GM18517 (cell line): ENCODE measurements at regions not wholly inside any gene's neighbourhood (a gene's known extent, or its start where the extent isn't known, plus 50 kb on each side); places are given as distances from the start of the nearest gene placed in this dataset.
A peak's percentile ranks its signal among the peaks of the same experiment; 100 is the strongest.

Experiments
- ATAC-seq: cut with Tn5 transposase; IDR thresholded peaks from one replicate; pipeline ENCODE4 v1.9.1; 2021; ENCODE audit warnings: mild to moderate bottlenecking, moderate library complexity; ENCODE audit not compliant: unreplicated experiment

DNA sequence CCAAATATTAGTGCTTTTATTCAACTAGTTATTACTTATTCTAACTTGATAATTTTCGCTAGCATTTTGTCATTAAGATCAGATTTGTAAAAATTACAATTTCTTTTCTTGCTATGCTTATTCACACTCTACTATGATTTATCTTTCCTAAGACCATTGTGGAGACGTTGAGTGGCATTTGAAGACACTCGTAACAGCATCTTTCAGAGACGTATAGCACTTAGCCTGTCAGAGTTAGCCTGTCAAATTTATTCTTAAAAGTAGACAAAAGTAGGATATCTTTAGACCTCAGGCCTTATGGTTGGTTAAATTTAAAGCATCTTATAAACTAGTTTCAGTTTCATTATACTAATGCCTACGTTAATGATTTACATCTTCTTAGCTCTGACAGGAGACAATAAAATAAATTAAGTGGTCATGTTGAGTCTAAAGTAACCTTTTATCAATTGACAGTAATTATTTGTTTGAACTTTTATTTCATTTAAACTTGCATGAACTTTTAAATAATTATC is 1410.1 kb downstream of the MRPL39 start:
- ATAC-seq: peak; percentile 64

DNA sequence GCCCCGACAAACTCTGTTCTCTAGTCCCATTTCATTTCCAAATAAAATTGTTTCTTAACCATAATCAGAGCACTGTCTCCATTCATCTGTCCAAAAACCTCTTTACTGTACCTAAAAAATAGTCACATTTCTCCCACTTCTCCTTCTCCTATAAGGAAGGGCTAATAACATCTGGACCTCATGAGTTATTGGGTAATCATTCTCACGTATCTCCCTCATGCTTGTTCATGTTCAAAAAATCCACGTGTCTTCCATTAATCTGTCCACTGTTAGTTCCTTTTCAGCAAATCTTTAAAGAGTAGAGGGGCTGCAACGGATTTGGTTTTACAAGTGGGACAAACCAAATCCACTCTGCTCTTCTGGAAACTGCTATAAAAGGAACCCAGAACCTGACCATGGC is 1418.8 kb downstream of the MRPL39 start:
- ATAC-seq: no peak

DNA sequence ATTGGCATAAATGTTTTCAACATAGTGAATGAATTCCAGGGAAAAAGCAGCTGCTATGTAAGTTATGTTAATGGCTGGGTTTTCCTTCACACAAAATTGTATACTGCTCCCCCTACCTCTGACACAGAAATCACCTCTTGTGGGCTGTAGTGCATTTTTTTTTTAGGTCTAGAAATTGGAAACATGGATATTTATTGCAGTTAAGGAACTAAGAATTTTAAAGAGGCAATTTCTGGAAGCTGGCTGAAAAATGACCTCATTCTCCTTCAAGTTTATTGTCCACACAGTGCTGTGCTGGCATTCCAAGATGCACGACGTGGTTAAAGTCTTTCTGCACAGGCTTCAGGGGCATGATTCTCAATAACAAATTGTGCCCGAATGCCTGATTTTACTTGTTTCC is 1424.2 kb downstream of the MRPL39 start:
- no peak for ATAC-seq

GRCh38 chr21:24179110-24179509 is 1428.2 kb downstream of the MRPL39 start:
- no peak for ATAC-seq

DNA sequence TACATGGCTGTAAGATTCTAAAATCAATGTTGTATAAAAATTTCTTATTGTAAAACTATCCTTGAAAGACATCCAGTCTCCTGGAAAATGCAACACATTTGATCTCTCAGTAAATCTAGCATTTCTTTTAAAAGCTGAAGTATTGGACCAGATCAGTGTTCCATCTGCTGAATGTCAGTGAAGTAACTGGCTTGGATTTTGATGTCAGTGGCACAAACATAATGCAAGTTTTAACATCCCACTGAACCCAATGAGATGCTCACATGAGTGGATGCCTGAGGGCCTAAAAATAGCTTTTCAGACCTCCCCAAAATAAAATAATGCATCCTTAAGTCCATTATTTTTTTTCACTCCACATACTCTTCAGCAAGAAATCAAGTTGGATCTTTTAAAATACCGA is 1432.2 kb downstream of the MRPL39 start:
- no peak for ATAC-seq

DNA sequence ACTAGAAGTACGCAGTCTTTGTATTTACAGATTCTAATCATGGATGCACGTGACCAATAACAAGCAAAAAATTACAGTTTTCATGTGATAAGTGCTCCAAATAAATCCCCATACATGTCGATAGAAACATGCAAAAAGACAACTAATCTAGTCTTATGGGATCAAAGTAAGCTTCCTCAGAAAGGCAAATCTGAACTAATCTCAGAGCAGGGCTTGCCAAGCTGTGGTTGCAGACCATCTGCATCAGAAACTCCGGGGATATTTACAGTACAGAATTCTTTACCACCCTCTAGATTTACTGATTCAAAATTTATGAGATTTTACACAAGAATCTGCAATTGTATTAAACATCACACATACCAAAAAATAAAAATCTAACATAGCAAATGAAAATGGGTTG is 1435.5 kb downstream of the MRPL39 start:
- ATAC-seq: no peak

DNA sequence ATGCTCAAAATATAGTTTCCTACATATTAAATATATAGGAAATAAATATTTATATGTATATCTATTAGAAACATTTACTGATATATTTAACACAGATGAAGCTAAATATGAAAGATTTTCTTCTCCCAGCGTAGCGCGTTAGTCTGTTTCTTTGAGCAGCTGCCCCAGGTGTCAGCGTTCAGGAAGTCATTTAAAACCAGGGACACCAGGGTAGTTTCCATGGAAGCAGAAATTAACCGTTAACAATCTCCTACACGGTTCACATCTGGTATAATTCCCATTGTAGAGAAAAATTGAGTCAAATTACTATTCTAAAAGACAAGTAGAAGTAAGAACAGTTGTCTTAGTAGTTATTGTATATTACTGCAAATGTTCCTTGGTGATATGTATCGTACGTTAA is 1443.7 kb downstream of the MRPL39 start:
- ATAC-seq: no peak

DNA sequence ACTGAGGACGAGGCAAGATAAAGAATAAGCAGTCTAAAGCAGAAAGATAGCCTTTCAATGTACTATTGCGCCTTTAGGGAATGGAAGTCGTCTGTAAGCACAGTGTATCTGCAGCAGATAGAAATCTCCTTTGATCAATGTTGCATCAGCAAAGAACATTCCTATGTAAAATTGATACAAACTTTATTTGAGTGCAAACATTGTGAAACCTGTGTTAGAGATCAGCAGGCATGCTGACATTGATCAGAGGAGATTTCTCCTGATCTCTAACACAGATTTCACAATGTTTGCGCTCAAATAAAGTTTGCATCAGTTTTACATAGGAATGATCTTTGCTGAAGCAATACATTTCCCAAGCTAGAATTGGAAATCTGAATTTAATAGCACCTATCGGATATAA is 1446.8 kb downstream of the MRPL39 start:
- no peak for ATAC-seq

- no peak for ATAC-seq
These were observed 1454.1 kb downstream of the MRPL39 start for GRCh38 chr21:24153137-24153536.

GRCh38 chr21:24150753-24151152 is 1456.5 kb downstream of the MRPL39 start:
- ATAC-seq: no peak

GRCh38 chr21:24148461-24148860 is 1458.8 kb downstream of the MRPL39 start:
- ATAC-seq: no peak

DNA sequence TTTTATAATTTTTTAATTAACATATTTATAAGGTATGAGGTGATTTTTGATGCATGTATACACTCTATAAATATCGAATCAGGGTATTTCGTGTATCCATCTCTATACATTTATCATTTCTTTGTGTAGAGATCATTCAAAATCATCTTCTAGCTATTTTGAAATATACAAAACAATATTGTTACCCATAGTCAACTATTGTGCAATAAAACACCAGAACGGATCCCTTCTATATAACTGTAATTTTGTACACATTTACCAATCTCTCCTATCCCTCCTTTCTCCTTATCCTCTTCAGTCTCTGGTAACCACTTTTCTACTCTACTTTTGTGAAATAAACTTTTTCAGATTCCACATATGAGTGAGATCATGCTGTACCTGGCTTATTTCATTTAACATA is 1459.6 kb downstream of the MRPL39 start:
- ATAC-seq: no peak

DNA sequence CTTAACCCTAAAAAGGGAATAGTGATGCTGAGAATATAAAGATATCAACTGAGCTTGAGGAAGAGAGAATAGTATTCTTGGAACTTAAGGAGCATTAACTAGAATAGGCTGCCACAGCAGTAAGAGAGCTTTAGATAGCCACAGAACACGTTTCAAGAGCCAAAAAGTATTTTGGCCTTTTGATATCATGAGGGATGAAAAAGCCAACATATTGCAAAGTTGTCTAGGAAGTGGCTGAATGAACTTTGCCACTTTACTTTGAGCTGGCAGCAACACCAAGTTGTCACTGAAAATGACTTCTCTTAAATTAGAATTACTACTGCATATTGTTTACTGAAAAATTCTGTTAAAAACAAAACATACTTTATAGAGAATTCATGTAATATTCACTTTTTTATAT is 1476.2 kb downstream of the MRPL39 start:
- ATAC-seq: no peak

DNA sequence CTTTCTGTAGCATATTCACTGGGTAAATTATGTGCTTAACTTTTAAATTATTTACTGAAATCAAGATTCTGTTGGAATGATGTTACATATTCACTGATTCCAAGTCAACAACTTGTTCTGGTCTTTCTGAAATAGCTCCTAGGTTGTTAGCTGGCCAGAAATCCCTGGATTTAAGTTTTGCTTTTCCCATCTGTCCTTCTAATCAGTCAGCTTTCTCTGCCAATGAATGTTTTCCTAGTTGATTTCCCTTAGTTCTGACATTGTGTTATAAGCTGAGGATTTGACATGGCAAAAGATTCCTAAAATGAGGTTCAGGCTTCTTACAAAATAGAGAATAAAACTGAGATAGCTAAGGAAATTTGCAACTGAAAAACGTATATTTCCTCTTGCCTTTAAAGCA is 1479.6 kb downstream of the MRPL39 start:
- no peak for ATAC-seq

GRCh38 chr21:24123785-24124184 is 1483.5 kb downstream of the MRPL39 start:
- ATAC-seq: no peak

- no peak for ATAC-seq
These were observed 1488.4 kb downstream of the MRPL39 start for GRCh38 chr21:24118738-24119459.

- ATAC-seq: no peak
These were observed 1492.1 kb downstream of the MRPL39 start for GRCh38 chr21:24115141-24115540.

DNA sequence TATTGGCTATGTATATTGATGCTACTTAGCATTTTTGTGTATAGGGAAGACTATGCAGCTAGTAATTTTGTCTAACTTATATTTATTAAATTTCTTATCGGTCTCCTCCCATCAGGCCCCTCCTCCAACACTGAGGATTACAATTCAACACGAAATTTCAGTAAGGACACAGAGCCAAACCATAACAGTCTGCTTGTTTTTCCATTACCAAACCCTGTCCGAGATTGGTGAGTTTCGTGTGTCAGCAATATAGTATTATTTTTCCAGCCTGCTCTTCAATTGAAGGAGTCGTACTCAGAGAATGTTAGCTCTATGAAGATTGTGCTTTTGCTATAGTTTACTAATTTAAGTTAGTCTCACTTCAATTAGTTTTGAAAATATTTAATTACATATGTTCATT is 1495.3 kb downstream of the MRPL39 start:
- ATAC-seq: no peak

GRCh38 chr21:24110846-24111245 is 1496.4 kb downstream of the MRPL39 start:
- ATAC-seq: no peak

GRCh38 chr21:24097181-24097580 is 1510.1 kb downstream of the MRPL39 start:
- no peak for ATAC-seq

- ATAC-seq: no peak
These were observed 1510.6 kb downstream of the MRPL39 start for GRCh38 chr21:24096651-24097050.

DNA sequence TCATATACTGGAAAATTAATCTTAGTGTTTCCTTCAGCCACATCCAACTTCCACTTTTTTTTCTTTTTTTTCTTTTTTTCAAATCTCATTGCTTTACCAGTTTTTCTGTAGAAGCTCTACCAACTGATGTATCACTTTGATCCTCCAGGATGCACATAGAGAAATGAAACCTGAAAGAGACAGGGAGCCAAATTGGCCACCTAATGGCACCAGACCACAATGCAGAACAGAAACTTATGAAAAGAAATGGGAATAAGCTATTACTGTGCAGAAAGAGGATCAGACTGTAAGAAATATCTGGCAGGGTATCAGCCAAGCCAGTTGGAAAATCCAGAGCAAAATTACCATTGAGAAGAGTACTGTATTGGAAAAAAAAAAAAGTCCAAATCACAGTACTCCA is 1514.2 kb downstream of the MRPL39 start:
- no peak for ATAC-seq

DNA sequence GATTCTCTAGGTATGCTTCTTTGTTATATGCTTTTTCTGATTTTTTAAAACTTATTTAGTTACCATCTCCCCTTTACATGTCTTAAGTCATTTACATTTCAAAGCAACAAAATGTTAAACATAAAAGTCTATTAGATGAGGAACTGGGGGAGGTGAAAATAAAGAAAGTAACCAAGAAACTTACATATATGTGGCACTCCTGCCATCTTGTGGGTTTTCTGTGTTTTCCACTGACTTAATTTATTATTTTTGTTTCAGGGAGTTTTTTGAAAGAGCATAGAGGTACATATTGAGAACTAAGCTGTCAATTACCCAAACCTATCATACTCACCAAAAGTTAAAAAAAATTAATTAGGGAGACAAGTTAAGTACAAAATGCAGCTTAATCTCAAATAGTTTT is 1531.1 kb downstream of the MRPL39 start:
- ATAC-seq: no peak
